Suppressor macrophage treated with lipopolysaccharide for 4 hours (primary cell): ENCODE measurements at regions not wholly inside any gene's neighbourhood (a gene's known extent, or its start where the extent isn't known, plus 50 kb on each side); places are given as distances from the start of the nearest gene placed in this dataset.
"Not testable (repeated sequence)": the region's sequence is repeated elsewhere in the genome, so short reads cannot be mapped to it uniquely, and the experiment has no call there.

Experiments used
- DNase-seq: peaks from one replicate; pipeline ENCODE4 v3.0.0-alpha.2; 2020

DNA sequence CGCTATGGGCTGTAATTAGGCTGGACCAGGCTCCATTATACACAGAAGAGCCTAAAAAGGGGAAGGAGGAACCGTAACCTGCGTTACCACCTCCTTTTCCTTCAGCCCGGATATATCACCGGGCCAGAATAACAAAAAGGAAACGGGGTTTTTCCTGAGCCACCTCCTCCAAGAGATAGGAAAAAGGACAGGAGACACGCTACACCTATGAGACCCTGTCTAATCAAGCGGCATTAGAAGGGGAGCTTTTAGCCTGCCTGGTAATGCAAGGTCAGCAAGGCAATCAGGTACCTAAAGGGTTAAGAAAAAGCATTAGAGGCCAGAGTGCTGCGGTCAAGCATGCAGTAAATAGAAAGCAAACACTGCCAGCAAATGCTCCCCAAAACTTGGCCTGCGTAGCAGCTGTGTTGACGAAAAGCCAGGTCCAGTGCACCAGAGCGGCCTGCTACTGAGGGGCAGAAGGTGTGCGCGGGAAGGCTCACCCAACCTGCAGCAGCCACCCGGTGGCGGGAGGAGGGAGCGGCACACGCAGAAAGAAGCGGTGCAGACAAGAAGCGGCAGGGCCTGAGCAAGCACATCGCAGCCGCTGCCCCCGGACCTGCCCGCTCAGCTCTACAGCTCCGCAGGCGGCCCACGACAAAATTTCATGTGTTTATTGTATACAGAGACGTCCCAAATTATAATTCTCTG, 1466.1 kb downstream of the UQCRFS1 start:
- DNase-seq = no peak

DNA sequence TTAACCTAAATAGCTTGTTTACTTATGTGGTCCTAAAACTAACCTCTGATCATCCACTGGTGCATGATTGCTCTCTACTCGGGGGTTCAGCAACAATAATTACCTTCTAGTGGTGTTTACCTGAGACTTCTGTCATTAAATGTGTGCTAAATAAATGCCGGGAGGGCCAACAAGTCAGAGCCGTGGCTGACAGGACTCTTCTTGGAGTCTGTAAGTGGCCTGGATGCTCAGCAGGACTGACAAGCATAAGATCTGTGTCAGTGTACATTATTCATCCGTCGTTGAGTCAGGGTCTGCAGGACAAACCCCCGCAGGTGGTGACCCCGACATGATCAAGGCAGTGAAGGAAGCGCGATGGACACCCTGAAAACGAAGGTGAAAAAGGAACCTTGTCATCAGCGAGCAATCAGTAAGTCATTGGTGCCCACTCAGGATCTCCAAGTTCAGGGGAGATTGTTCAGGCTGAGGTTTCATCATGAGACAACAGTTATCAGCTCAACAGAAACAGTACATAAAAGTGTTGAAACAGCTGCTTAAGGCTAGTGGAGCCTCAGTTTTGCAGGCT, 1466.9 kb downstream of the UQCRFS1 start:
- DNase-seq = no peak

DNA sequence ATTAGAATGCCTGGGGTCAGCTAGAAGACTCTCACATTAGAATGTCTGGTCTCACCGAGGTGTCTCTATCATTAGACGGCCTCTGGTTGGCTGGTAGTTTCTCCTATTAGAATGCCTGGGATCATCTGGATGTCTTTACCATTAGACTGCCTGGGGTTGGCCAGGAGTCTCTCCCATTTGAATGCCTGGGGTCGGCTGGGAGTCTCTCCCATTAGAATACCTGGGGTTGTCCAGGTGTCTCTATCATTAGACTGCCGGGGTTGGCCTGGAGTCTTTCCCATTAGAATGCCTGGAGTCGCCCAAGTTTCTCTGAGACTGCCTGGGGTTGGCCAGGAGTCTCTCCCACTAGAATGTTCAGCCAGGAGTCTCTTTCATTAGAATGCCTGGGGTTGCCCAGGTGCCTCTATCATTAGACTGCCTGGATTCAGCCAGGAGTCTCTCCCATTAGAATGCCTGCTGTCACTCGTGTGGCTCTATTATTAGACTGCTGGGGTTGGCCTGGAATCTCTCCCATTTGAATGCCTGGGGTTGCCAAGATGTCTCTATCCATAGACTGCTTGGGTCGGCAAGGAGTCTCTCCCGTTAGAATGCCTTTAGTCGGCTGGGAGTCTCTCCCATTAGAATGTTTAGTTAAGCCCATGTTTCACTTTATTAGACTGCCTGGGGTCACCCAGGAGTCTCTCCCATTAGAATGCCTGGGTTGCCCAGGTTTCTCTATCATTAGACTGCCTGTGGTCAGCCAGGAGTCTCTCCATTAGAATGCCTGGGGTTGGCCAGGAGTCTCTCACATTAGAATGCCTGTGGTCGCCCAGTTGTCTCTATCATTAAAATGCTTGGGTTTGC, 1467.8 kb downstream of the UQCRFS1 start:
- no peak for DNase-seq

DNA sequence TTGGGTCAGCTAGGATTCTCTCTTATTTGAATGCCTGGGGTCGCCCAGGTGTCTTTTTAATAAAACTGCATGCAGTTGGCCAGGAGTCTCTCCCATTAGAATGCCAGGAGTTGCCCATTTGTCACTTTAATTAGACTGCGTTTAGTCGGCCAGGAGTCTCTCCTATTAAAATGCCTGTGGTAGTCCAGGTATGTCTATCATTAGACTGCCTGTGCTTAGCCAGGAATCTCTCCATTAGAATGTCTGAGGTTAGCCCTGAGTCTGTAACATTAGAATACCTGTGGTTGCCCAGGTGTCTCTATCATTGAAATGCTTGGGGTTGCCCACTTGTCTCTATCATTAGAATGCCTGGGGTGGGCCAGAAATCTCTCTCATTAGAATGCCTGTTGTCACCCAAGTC, 1470.9 kb downstream of the UQCRFS1 start:
- no peak for DNase-seq

DNA sequence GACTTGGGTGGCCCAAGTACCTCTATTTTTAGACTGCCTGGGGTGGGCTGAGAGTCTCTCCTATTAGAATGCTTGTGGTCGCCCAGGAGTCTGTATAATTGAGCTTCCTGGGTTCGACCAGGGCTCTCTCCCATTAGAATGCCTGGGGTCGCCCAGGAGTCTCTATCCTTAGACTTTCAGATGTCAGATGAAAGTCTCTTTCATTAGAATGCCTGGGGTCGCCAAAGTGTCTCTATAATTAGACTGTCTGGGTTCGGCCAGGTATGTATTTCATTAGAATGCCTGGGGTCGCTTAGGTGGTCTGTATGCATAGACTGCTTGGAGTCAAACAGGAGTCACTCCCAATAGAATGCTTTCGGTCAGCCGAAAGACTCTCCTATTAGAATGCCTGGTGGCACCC, 1471.7 kb downstream of the UQCRFS1 start:
- DNase-seq = no peak

DNA sequence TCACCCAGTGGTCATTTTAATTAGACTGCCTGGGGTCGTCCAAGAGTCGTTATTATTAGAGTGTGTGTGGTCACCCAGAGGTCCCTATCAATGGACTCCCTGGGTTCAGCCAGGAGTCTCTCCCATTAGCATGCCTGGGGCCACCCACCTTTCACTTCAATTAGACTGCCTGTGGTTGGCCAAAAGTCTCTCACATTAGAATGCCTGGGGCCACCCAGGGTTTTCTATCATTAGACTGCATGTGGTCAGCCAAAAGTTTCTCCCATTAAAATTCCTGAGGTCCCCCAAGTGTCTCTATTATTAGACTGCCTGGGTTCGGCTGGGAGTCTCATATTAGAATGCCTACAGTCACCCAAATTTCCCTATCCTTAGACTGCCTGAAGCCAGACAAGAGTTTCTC, 1472.6 kb downstream of the UQCRFS1 start:
- DNase-seq = no peak

DNA sequence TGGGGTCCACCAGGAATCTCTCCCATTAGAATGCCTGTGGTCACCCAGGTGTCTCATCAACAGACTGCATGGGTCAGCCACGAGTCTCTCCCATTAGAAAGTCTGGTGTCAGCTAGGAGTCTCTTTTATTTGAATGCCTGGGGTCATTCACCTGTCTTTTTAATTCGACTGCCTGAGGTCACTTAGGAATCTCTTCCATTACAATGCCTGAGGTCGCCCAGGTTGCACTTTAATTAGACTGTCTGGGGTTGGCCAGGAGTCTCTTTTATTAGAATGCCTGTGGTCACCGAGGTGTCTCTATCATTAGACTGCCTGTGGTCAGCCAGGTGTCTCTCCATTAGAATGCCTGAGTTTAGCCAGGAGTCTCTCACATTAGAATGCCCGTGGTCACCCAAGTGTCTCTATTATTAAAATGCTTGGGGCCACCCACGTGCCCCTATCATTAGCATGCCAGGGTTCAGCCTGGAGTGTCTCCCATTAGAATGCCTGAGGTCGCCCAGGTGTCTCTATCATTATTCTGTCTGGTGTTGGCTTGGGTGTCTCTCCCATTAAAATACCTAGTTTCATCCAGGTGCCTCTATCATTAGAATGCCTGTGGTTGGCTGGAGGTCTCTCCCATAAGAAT, 1474.3 kb downstream of the UQCRFS1 start:
- DNase-seq = no peak

DNA sequence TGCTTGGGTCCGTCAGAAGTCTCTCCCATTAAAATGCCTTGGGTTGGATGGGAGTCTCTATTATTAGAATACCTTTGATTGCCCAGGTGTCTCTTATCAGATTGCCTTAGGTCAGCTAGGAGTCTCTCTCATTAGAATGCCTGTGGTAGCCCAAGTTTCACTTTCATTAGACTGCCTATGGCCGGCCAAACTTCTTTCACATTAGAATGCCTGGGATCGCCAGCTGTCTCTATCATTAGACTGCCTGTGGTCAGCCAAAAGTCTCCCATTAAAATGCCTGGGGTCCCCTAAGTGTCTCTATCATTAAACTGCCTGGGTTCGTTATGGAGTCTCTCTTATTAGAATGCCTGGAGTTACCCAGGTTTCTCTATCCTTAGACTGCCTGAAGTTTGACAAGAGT, 1476.7 kb downstream of the UQCRFS1 start:
- DNase-seq = no peak

DNA sequence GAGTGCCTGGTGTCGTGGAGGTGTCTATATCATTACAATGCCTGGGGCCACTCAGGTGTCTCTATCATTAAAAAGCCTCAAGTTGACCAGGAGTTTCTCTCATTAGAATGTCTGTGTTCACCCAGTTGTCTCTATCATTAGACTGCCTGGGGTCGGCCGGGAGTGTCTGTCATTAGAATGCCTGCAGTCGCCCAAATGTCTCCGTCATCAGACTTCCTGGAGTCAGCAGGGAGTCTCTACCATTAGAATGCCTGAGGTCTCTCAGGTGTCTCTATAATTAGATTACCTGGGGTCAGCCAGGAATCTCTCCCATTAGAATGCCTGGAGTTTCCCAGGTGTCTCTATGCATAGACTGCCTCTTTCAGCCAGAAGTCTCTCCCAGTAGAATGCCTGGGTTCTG, 1477.6 kb downstream of the UQCRFS1 start:
- no peak for DNase-seq

DNA sequence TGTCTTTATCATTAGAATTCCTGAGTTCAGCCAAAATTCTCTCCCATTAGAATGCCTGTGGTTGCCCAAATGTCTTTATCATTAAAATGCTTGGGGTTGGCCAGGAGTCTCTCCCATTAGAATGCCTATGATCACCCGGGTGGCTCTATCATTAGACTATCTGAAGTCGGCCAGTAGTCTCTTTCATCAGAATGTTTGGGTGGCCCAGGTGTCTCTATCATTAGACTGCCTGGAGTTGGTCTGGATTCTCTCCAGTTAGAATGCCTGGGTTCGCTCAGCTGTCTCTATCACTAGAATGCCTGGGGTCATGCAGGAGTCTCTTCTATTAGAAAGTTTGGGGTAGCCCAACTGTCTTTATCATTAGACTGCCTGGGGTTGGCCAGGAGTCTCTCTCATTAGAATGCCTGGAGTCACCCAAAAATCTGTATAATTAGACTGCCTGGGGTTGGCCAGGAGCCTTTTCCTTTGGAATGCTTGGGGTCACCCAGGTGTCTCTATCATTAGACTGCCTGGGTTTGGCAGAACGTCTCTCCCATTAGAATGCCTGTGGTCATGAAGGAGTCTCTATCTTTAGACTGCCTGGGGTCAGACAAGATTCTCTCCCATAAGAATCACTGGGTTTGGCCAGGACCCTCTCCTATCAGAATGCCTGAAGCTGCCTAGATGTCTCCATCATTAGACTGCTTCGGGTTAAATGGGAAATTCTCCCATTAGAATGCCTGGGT, 1478.3 kb downstream of the UQCRFS1 start:
- no peak for DNase-seq

DNA sequence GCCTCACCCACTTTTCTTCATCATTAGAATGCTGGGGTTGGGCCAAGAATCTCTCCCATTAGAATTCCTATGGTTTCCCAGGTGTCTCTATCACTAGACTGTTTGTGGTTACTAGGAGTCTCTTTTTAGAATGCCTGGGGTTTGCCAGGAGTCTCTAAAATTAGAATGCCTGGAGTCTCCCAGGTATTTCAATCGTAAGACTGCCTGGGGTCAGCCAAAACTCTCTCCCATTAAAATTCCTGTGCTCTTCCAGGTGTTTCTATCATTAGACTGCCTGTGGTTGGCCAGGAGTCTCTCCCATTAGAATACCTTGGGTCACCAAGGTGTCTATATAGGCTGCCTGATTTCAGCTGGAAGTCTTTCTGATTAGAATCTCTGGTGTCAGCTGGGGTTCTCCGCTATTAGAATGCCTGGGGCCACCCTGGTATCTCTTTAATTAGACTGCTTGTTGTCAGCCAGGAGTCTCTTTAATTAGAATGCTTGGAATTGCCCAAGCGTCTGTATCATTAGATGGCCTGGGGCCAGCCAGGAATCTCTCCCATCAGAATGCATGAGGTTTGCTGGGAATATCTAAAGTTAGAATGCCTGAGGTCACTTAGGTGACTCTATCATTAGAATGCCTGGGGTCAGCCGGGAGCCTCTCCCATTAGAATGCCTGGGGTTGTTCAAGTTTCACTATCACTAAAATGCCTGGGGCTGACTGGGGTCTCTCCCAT, 1479.2 kb downstream of the UQCRFS1 start:
- DNase-seq = no peak

DNA sequence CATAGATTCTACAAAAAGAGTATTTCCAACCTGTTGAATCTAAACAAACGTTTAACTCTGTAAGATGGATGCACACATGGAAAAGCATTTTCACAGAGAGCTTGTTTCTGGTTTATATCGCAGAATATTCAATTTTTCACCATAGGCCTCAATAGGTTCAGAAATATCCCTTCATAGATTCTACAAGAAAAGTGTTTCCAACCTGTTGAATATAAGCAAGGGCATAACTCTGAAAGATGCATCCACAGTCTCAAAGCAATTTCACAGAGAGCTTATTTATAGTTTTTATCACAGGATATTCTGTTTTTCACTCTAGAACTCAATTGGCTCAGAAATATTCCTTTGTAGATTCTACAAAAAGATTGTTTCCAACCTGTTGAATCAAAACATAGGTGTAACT, 1483.6 kb downstream of the UQCRFS1 start:
- DNase-seq = no peak

DNA sequence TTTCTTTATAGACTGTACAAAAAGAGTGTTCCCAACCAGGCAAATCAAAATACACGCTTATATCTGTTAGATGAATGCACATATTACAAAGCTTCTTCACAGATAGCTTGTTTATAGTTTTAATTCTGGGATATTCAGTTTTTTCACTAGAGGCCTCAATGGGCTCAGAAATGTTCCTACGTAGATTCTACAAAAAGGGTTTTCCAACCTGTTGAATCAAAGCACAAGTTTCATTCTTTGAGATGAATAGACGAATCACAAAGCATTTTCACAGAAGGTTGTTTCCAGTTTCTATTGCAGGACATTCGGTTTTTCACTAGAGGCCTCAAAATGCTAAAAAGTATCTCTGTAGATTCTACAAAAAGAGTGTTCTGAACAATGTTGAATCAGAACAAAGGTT, 1490.3 kb downstream of the UQCRFS1 start:
- no peak for DNase-seq

DNA sequence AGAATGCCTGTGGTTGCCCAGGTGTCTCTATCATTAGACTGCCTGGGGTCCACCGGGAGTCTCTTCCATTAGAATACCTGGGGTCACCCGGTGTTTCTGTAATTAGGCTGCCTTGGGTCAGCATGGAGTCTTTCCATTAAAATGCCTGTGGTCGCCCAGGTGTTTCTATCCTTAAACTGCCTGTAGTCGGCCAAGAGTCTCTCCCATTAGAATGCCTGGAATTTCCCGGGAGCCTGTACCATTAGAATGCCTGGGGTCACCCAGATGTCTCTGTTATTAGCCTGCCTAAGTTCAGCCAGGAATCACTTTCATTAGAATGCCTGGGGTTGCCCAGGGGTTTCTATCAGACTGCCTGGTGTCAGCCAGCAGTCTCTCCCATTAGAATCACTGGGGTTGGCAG, 1492.8 kb downstream of the UQCRFS1 start:
- no peak for DNase-seq

DNA sequence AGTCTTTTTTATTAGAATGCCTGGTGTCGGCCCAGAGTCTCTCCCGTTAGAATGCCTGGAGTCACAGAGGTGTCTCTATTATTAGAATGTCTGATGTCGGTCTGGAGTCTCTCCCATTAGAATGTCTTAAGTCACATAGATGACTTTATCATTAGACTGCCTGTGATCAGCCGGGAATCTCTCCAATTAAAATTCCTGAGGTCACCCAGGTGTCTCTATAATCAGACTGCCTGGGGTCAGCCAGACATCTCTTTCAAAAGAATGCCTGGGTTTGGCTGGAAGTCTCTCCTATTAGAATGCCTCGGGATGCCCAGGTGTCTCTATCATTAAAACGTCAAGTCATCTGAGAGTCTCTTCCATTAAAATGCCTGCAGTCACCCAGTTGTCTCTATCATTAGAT, 1493.9 kb downstream of the UQCRFS1 start:
- DNase-seq = no peak

DNA sequence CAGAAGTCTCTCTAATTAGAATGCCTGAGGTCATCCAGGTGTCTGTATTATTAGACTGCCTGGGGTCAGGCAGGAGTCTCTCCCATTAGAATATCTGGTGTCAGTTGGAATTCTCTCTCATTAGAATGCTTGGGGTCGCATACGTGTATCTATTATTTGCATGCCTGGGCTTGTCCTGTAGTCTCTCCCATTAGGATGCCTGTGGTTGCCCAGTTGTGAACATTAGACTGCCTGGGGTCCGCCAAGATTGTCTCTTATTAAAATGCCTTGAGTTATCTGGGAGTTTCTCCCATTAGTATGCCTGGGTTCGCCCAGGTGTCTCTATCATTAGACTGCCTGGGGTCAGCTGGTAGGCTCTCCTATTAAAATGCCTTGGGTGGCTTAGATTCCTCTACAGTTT, 1494.7 kb downstream of the UQCRFS1 start:
- DNase-seq = no peak

DNA sequence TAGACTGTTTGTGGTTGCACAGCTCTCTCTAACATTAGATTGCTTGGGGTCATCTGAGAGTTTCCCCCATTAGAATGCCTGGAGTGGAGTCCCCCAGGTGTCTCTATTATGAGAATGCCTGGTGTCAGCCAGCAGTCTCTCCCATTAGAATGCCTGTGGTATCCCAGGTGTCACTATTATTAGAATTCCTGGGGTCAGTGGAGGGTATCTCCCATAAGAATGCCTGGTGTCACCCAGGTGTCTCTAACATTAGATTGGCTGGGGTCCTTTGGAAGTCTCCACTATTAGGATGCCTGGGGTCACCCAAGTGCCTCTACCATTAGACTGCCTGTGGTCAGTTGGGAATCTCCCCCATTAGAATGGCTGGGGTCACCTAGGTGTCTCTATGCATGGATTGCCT, 1495.1 kb downstream of the UQCRFS1 start:
- DNase-seq = no peak

DNA sequence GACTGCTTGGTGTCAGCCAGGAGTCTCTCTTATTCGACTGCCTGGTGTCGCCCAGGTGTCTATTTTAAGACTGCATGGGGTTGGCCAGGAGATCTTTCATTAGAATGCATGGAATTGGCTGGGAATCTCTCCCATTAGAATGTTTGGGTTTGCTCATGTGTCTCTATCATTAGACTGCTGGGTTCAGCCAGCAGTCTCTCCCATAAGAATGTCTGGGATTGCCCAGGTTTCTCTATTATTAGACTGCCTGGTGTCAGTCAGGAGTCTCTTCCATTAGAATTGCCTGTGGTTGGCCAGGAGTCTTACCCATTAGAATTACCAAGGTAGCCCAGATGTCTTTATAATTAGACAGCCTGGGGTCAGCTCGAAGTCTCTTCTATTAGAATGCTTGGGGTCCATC, 1496.0 kb downstream of the UQCRFS1 start:
- no peak for DNase-seq

DNA sequence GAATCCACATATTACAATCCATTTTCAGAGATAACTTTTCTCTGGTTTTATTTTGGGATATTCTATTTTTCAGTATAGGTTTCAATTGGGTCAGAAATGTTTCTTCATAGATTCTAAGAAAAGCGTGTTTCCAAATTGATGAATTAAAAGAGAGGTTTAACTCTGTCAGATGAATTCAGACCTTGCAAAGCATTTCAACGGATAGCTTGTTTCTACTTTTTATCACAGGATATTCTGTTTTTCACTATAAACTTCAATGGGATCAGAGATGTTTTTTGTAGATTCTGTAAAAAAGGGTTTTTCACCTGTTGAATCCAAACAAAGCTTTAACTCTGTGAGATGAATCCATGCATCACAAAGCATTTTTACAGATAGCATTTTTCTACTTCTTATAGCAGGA, 1498.1 kb downstream of the UQCRFS1 start:
- DNase-seq = no peak

DNA sequence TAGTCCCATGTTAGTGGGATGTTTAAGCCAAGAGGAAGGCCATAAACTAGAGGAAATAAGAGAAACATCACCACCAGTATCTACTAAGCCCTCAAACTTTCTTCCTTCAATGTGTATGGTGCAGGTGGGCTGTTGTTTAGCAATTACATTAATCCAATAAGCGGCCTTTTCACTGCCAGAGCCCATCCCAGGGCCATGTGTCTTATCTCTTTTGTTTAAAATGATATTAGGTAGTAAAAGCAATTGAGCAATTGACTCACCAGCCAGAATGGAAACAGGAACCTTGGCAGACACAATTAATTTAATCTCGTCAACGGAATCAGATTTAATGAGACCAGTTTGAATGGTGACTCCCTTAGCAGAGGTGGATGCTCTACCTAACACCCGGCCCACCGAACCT, 1503.5 kb downstream of the UQCRFS1 start:
- DNase-seq = no peak

DNA sequence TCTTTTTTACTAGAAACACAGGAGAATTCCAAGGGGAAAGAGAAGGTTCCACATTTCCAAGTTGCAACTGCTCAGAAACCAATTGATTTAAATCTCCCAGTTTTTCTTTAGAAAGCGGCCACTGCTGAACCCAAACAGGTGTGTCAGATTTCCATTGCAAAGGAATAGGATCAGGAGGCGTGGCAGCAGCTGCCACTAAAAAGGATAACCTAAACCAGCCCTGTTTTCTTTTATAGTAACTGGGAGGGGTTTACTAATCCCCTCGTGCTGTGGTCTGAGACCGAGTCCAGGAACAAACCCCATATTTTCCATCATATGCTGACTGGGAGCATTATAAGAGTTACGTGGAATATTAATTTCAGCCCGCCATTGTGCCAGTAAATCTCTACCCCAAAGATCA, 1504.0 kb downstream of the UQCRFS1 start:
- not testable (repeated sequence) for DNase-seq

DNA sequence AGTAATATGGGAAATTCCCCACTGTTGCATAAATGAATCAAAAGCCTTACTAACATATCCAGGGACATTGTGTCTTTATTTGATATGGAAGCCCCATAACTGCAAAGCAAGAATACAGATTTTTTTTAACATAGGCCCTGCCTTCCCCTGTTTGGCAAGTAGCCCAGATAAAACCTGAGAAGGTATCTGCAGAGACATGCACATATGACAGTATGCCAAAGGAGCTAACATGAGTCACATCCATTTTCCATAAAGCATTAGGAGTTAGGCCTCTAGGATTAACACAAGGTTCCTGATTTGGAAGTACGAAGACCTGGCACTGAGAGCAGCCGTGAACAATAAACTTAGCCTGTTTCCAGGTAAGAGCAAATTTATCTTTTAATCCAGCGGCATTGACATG, 1505.9 kb downstream of the UQCRFS1 start:
- DNase-seq = not testable (repeated sequence)
